PC-9 (cell line): ENCODE measurements at regions not wholly inside any gene's neighbourhood (a gene's known extent, or its start where the extent isn't known, plus 50 kb on each side); places are given as distances from the start of the nearest gene placed in this dataset.

Source experiments
- BruUV-seq: library from RNA; stranded (reverse); fragments of 400-500 nt; replicated peaks from 2 replicates; lab custom pipeline; 2021; lab: Mats Ljungman, UMichigan
- CTCF ChIA-PET: fragments of 300-600 bp; sonication (Branson Sonifier 250); formaldehyde crosslinking; loops from one replicate; lab custom pipeline; 2022; ENCODE audit warnings: antibody characterized with exemption; lab: Charles Lee
- POLR2A ChIA-PET: fragments of 300-600 bp; sonication (Branson Sonifier 250); formaldehyde crosslinking; loops from one replicate; lab custom pipeline; 2022; ENCODE audit warnings: antibody characterized with exemption; ENCODE audit not compliant: unreplicated experiment; lab: Charles Lee
- DNase-seq, 2 experiments: peaks; one replicate each; pipeline versions ENCODE4 v3.0.0 to v3.0.0-alpha.2; 2015 to 2022; ENCODE audit warnings: mixed read lengths in 1 of 2
- H2AFZ ChIP-seq: fragments of 200-600 bp; sonication (generic); 2 replicates; pipeline ENCODE4 v1.8.1; 2017; ENCODE audit warnings: antibody characterized with exemption
- H3F3A ChIP-seq: fragments of 200-600 bp; sonication (generic); 2 replicates; pipeline ENCODE4 v1.8.1; 2017; ENCODE audit warnings: antibody characterized with exemption, mild to moderate bottlenecking, low read depth; ENCODE audit not compliant: insufficient read depth
- H3K27ac ChIP-seq: fragments of 200-600 bp; sonication (generic); 2 replicates; pipeline ENCODE4 v1.6.1; 2016; ENCODE audit warnings: mixed run types
- H3K27me3 ChIP-seq: fragments of 200-600 bp; sonication (generic); 2 replicates; pipeline ENCODE4 v1.6.1; 2016; ENCODE audit warnings: low read depth, mixed run types; ENCODE audit not compliant: insufficient read depth
- H3K36me3 ChIP-seq: fragments of 200-600 bp; sonication (generic); 2 replicates; pipeline ENCODE4 v1.6.1; 2016; ENCODE audit warnings: low read depth, mixed run types
- H3K4me1 ChIP-seq: fragments of 200-600 bp; sonication (generic); replicated peaks from 2 replicates; pipeline ENCODE4 v1.6.1; 2016; ENCODE audit warnings: mixed run types; ENCODE audit not compliant: insufficient read depth
- H3K4me2 ChIP-seq: fragments of 200-600 bp; sonication (generic); 2 replicates; pipeline ENCODE4 v1.6.1; 2017; ENCODE audit warnings: mixed run types
- H3K4me3 ChIP-seq: fragments of 200-600 bp; sonication (generic); 2 replicates; pipeline ENCODE4 v1.6.1; 2016; ENCODE audit warnings: mixed run types
- H3K79me2 ChIP-seq: fragments of 200-600 bp; sonication (generic); 2 replicates; pipeline ENCODE4 v1.6.1; 2017; ENCODE audit warnings: low read depth, mixed run types
- H3K9me2 ChIP-seq: fragments of 200-600 bp; sonication (generic); 2 replicates; pipeline ENCODE4 v1.8.1; 2017; ENCODE audit warnings: mild to moderate bottlenecking; ENCODE audit not compliant: insufficient read depth
- H3K9me3 ChIP-seq: fragments of 200-600 bp; sonication (generic); 2 replicates; pipeline ENCODE4 v1.8.1; 2016; ENCODE audit warnings: low read depth; ENCODE audit not compliant: insufficient read depth
- H4K20me1 ChIP-seq: fragments of 200-600 bp; sonication (generic); 2 replicates; pipeline ENCODE4 v1.8.1; 2017; ENCODE audit not compliant: insufficient read depth
- CTCF ChIP-seq: fragments of 200-600 bp; sonication (generic); conservative IDR thresholded peaks from 2 replicates; pipeline ENCODE4 v1.6.1; 2017; ENCODE audit warnings: mixed run types, antibody characterized with exemption, mild to moderate bottlenecking, moderate library complexity
- EZH2 ChIP-seq: fragments of 200-600 bp; sonication (generic); IDR thresholded peaks from 2 replicates; pipeline ENCODE4 v1.8.0; 2017; ENCODE audit warnings: antibody characterized with exemption, low read depth
- intact Hi-C: fragments of 100-400 bp; cut with micrococcal nuclease; formaldehyde crosslinking; loops from one replicate; pipeline ENCODE4 v1.10.0; 2022; ENCODE audit not compliant: unreplicated experiment

DNA sequence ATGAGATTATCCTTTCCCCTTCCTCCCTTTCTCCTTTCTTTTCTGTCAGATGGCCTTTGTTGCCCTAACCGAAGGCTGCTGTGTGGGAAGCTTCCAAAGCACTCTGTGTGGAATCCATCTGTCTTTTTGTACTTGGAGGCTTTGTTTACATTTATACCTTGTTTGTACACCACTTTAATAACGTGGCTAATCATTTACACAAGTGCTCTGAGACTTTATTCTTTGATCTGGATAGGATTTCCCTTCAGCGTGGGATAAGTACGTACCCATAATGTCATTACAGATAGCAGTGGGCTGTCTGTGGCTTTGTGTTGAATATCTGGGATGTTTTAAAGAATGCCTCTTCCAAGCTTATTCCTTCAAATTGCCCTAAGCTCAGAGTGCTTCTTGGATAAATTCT, 684.7 kb upstream of the SLITRK5 start:
- Histone ChIP-seq H3K79me2 (no peaks in the 10 kb centered on the region), H3K4me2 (no peak overlapping the region), H3K36me3 (no peaks in the 10 kb centered on the region), H3K9me3 (no peaks in the 10 kb centered on the region), H3K27ac (no peak overlapping the region), H3K4me3 (no peak overlapping the region), H3K9me2 (no peaks in the 10 kb centered on the region; the same call in 1 of the 2 replicates), H2AFZ (no peak overlapping the region), H3F3A (no peaks in the 10 kb centered on the region), H4K20me1 (no peaks in the 10 kb centered on the region), H3K27me3 (no peaks in the 10 kb centered on the region), H3K4me1 (no peaks in the 10 kb centered on the region)
- ChIA-PET CTCF (no interaction called here), POLR2A (no interaction called here)
- BruUV-seq = no TSS peak
- intact Hi-C loops = no loop called here
- DNase-seq = no peak
- no peak for TF ChIP-seq CTCF
- TF ChIP-seq EZH2 = no peak

- H4K20me1 ChIP-seq = no peaks in the 10 kb centered on the region
- H3K27me3 ChIP-seq = no peaks in the 10 kb centered on the region
- H3K4me3 ChIP-seq = no peak overlapping the region
- H3F3A ChIP-seq = no peaks in the 10 kb centered on the region
- H3K9me2 ChIP-seq = no peaks in the 10 kb centered on the region; the same call in 1 of the 2 replicates
- no peak for DNase-seq
- ChIA-PET CTCF (no interaction called here), POLR2A (no interaction called here)
- H3K9me3 ChIP-seq = no peaks in the 10 kb centered on the region
- no peak overlapping the region for H2AFZ ChIP-seq
- TF ChIP-seq CTCF (no peak), EZH2 (no peak)
- no peaks in the 10 kb centered on the region for H3K36me3 ChIP-seq
- no peaks in the 10 kb centered on the region for H3K4me1 ChIP-seq
- H3K27ac ChIP-seq = no peak overlapping the region
- intact Hi-C loops = no loop called here
- no peak overlapping the region for H3K4me2 ChIP-seq
- BruUV-seq = no TSS peak
- H3K79me2 ChIP-seq = no peaks in the 10 kb centered on the region
Observed at GRCh38 chr13:86992251-86992650, 678.9 kb upstream of the SLITRK5 start.

DNA sequence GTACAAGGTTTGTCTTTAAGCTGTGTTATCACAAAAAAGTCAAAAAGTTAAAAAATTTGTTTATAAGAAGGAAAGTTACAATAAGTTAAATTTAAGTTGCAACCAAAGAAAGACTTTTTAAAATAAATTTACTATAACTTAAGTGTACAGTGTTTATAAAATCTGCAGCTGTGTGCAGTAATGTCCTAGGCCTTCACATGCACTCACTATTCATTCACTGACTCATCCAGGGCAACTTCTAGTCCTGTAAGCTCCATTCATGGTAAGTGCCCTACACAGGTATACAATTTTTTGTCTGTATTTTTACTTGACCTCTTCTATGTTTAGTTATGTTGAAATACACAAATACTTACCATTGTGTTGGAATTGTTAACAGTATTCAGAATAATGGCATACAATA, 667.9 kb upstream of the SLITRK5 start:
- H3K9me3 ChIP-seq = no peaks in the 10 kb centered on the region
- intact Hi-C loops = no loop called here
- no peaks in the 10 kb centered on the region for H3F3A ChIP-seq
- no TSS peak for BruUV-seq
- H3K9me2 ChIP-seq = no peaks in the 10 kb centered on the region
- H4K20me1 ChIP-seq = no peaks in the 10 kb centered on the region
- H2AFZ ChIP-seq = no peak overlapping the region
- H3K27ac ChIP-seq = no peak overlapping the region
- CTCF ChIA-PET = no interaction called here
- TF ChIP-seq CTCF = no peak
- TF ChIP-seq EZH2 = no peak
- POLR2A ChIA-PET = no interaction called here
- no peaks in the 10 kb centered on the region for H3K4me1 ChIP-seq
- no peaks in the 10 kb centered on the region for H3K27me3 ChIP-seq
- H3K4me2 ChIP-seq = no peak overlapping the region
- H3K79me2 ChIP-seq = no peaks in the 10 kb centered on the region
- no peak overlapping the region for H3K4me3 ChIP-seq
- no peaks in the 10 kb centered on the region for H3K36me3 ChIP-seq
- no peak for DNase-seq
